ENCODE measurements at regions not wholly inside any gene's neighbourhood (a gene's known extent, or its start where the extent isn't known, plus 50 kb on each side); places are given as distances from the start of the nearest gene placed in this dataset.
"Not testable (repeated sequence)": the region's sequence is repeated elsewhere in the genome, so short reads cannot be mapped to it uniquely, and the experiment has no call there.

- TF ChIP-seq REST (IDR thresholded peaks at IDR 0.05; ENCODE audit: low read depth): no peak
- no peak for TF ChIP-seq CEBPB (IDR thresholded peaks at IDR 0.05; ENCODE audit: low read depth)
- no peak for TF ChIP-seq ZFX (IDR thresholded peaks at IDR 0.05)
Measured at GRCh38 chr4:97081951-97082350, 1061.3 kb downstream of the STPG2 start (continued).

- H4K20me1 ChIP-seq (ENCODE audit: insufficient read depth); intact Hi-C loops (cut with micrococcal nuclease); H3K36me3 ChIP-seq (ENCODE audit: control insufficient read depth in 1 of 2, insufficient read depth in 2 of 2, low read length in 2 of 2); POLR2A ChIA-PET; H3K27me3 ChIP-seq (ENCODE audit: insufficient read depth, low read length); H3K9ac ChIP-seq (ENCODE audit: low read length); H2AFZ ChIP-seq (ENCODE audit: low read depth, low read length, poor library complexity, severe bottlenecking); CTCF ChIA-PET; H3K4me2 ChIP-seq (ENCODE audit: low read length); BruUV-seq (replicated peaks); ATAC-seq; H3K27ac ChIP-seq (ENCODE audit: low read depth, low read length); RAD21 ChIA-PET (ENCODE audit: low non-redundant PET in 1 of 2, low total read pairs in 2 of 2, uncharacterized antibody in 2 of 2, unreplicated experiment in 2 of 2); H3K9me2 ChIP-seq (ENCODE audit: insufficient read depth); H3K4me3 ChIP-seq (replicated peaks in 1 of 2; ENCODE audit: low read depth in 1 of 2, low read length in 2 of 2); H3K79me2 ChIP-seq (ENCODE audit: insufficient read depth, low read length); H3K9me3 ChIP-seq (ENCODE audit: control insufficient read depth in 1 of 2, insufficient read depth in 1 of 2, low read depth in 1 of 2, low read length in 2 of 2); H3K4me1 ChIP-seq (ENCODE audit: control insufficient read depth in 1 of 2, insufficient read depth in 2 of 2, low read length in 2 of 2); DNase-seq (ENCODE audit: low read depth, low spot score): not testable (repeated sequence)
Measured at GRCh38 chr4:97097036-97097435, 1046.2 kb downstream of the STPG2 start.

GRCh38 chr4:97101171-97101570, 1042.1 kb downstream of the STPG2 start:
- H3K79me2 ChIP-seq (ENCODE audit: insufficient read depth, low read length); H3K4me2 ChIP-seq (ENCODE audit: low read length); BruUV-seq (replicated peaks); H3K9ac ChIP-seq (ENCODE audit: low read length); CTCF ChIA-PET; H3K36me3 ChIP-seq (ENCODE audit: control insufficient read depth in 1 of 2, insufficient read depth in 2 of 2, low read length in 2 of 2); ATAC-seq; RAD21 ChIA-PET (ENCODE audit: low non-redundant PET in 1 of 2, low total read pairs in 2 of 2, uncharacterized antibody in 2 of 2, unreplicated experiment in 2 of 2); H3K4me3 ChIP-seq (replicated peaks in 1 of 2; ENCODE audit: low read depth in 1 of 2, low read length in 2 of 2); H3K27me3 ChIP-seq (ENCODE audit: insufficient read depth, low read length); H2AFZ ChIP-seq (ENCODE audit: low read depth, low read length, poor library complexity, severe bottlenecking); H3K4me1 ChIP-seq (ENCODE audit: control insufficient read depth in 1 of 2, insufficient read depth in 2 of 2, low read length in 2 of 2); H4K20me1 ChIP-seq (ENCODE audit: insufficient read depth); H3K27ac ChIP-seq (ENCODE audit: low read depth, low read length); intact Hi-C loops (cut with micrococcal nuclease); POLR2A ChIA-PET; H3K9me3 ChIP-seq (ENCODE audit: control insufficient read depth in 1 of 2, insufficient read depth in 1 of 2, low read depth in 1 of 2, low read length in 2 of 2); H3K9me2 ChIP-seq (ENCODE audit: insufficient read depth); DNase-seq (ENCODE audit: low read depth, low spot score): not testable (repeated sequence)
